HCT116 (cell line): ENCODE measurements at regions not wholly inside any gene's neighbourhood (a gene's known extent, or its start where the extent isn't known, plus 50 kb on each side); places are given as distances from the start of the nearest gene placed in this dataset.

Experiments
- ATAC-seq: fragments of 200-7000 bp; cut with Tn5 transposase; 2 replicates; pipeline ENCODE4 v1.9.1; 2020; ENCODE audit warnings: mild to moderate bottlenecking, moderate library complexity
- BruUV-seq: library from RNA; stranded (reverse); fragments of 400-500 nt; replicated peaks from 2 replicates; lab custom pipeline; 2021; lab: Mats Ljungman, UMichigan
- CTCF ChIA-PET: fragments of 300-600 bp; sonication (Branson Sonifier 250); formaldehyde crosslinking; loops from one replicate; lab custom pipeline; 2021; ENCODE audit warnings: antibody characterized with exemption; lab: Charles Lee
- POLR2A ChIA-PET: fragments of 300-600, 350-600 bp; sonication (Branson Sonifier 250); formaldehyde crosslinking; loops from one replicate; lab custom pipeline; 2021; ENCODE audit warnings: antibody characterized with exemption; lab: Charles Lee
- RAD21 ChIA-PET, 2 experiments: fragments of 300-600 bp; sonication (Branson Sonifier 250); formaldehyde crosslinking; loops; one replicate each; lab custom pipeline; 2023; ENCODE audit warnings: low total read pairs in 2 of 2; ENCODE audit not compliant: uncharacterized antibody in 2 of 2, unreplicated experiment in 2 of 2, low non-redundant PET in 1 of 2; lab: Charles Lee
- DNase-seq: peaks from one replicate; pipeline ENCODE4 v3.0.0-alpha.2; 2010; ENCODE audit warnings: low read depth, low spot score
- H2AFZ ChIP-seq: fragments of 200-600 bp; shearing (Covaris generic), sonication (generic); 2 replicates; pipeline ENCODE4 v1.6.1; 2017; ENCODE audit warnings: low read depth, mixed run types, mixed read lengths, antibody characterized with exemption, low read length; ENCODE audit not compliant: poor library complexity, severe bottlenecking
- H3K27ac ChIP-seq: 2 replicates; pipeline ENCODE4 v1.5.1; 2012; ENCODE audit warnings: low read depth, low read length
- H3K27me3 ChIP-seq: fragments of 200-600 bp; sonication (generic); 2 replicates; pipeline ENCODE4 v1.6.1; 2016; ENCODE audit warnings: mixed run types, low read length, mixed read lengths; ENCODE audit not compliant: insufficient read depth
- H3K36me3 ChIP-seq, 2 experiments: fragments of 200-500 bp in 1 of 2; fragments of 200-600 bp in 1 of 2; sonication (Bioruptor generic) in 1 of 2; sonication (generic) in 1 of 2; 2 replicates each; pipeline versions ENCODE4 v1.5.1 to v1.6.1; 2014 to 2016; ENCODE audit warnings: low read length in 2 of 2, inconsistent platforms in 1 of 2, mixed read lengths in 1 of 2, mixed run types in 1 of 2; ENCODE audit not compliant: insufficient read depth in 2 of 2, control insufficient read depth in 1 of 2
- H3K4me1 ChIP-seq, 2 experiments: fragments of 200-600 bp in 1 of 2; sonication (generic) in 1 of 2; 2 replicates each; pipeline versions ENCODE4 v1.5.1 to v1.6.1; 2012 to 2017; ENCODE audit warnings: low read length in 2 of 2, inconsistent platforms in 1 of 2, mild to moderate bottlenecking in 1 of 2, mixed read lengths in 1 of 2, mixed run types in 1 of 2, moderate library complexity in 1 of 2; ENCODE audit not compliant: insufficient read depth in 2 of 2, control insufficient read depth in 1 of 2
- H3K4me2 ChIP-seq: fragments of 200-600 bp; sonication (generic); 2 replicates; pipeline ENCODE4 v1.6.1; 2017; ENCODE audit warnings: mixed run types, low read length, mixed read lengths
- H3K4me3 ChIP-seq, 2 experiments: fragments of 200-600 bp in 1 of 2; sonication (generic) in 1 of 2; replicated peaks in 1 of 2; 2 replicates each; pipeline ENCODE4 v1.5.1; 2011 to 2016; ENCODE audit warnings: low read length in 2 of 2, control low read depth in 1 of 2, low read depth in 1 of 2, mild to moderate bottlenecking in 1 of 2, mixed read lengths in 1 of 2, mixed run types in 1 of 2
- H3K79me2 ChIP-seq: fragments of 200-600 bp; sonication (generic); 2 replicates; pipeline ENCODE4 v1.6.1; 2017; ENCODE audit warnings: mild to moderate bottlenecking, mixed run types, low read length, moderate library complexity, mixed read lengths; ENCODE audit not compliant: insufficient read depth
- H3K9ac ChIP-seq: fragments of 200-600 bp; sonication (generic); 2 replicates; pipeline ENCODE4 v1.6.1; 2016; ENCODE audit warnings: low read length, mixed read lengths
- H3K9me2 ChIP-seq: fragments of 200-600 bp; sonication (generic), shearing (Covaris generic); 2 replicates; pipeline ENCODE4 v1.6.1; 2017; ENCODE audit warnings: mixed run types, mild to moderate bottlenecking, moderate library complexity; ENCODE audit not compliant: insufficient read depth
- H3K9me3 ChIP-seq, 2 experiments: fragments of 200-500 bp in 1 of 2; fragments of 200-600 bp in 1 of 2; sonication (Bioruptor generic) in 1 of 2; sonication (generic) in 1 of 2; 2 replicates each; pipeline ENCODE4 v1.6.1; 2014 to 2017; ENCODE audit warnings: low read length in 2 of 2, mixed read lengths in 2 of 2, inconsistent platforms in 1 of 2, low read depth in 1 of 2, mild to moderate bottlenecking in 1 of 2, mixed run types in 1 of 2, moderate library complexity in 1 of 2; ENCODE audit not compliant: control insufficient read depth in 1 of 2, insufficient read depth in 1 of 2
- H4K20me1 ChIP-seq: fragments of 200-600 bp; sonication (generic), shearing (Covaris generic); 2 replicates; pipeline ENCODE4 v1.6.1; 2017; ENCODE audit warnings: mixed run types, mild to moderate bottlenecking, moderate library complexity; ENCODE audit not compliant: insufficient read depth
- ATF3 ChIP-seq: IDR thresholded peaks from 2 replicates; pipeline ENCODE4 v1.6.1; 2012
- CBX3 ChIP-seq: IDR thresholded peaks from 2 replicates; pipeline ENCODE4 v1.6.1; 2012; ENCODE audit warnings: low read depth
- CEBPB ChIP-seq: IDR thresholded peaks from 2 replicates; pipeline ENCODE4 v1.6.1; 2012; ENCODE audit warnings: low read depth
- CTCF ChIP-seq, 3 experiments: fragments of 200-600 bp in 1 of 3; sonication (generic) in 1 of 3; IDR thresholded peaks in 2 of 3; conservative IDR thresholded peaks in 1 of 3; 2 replicates each; pipeline ENCODE4 v1.5.1; 2012 to 2017; ENCODE audit warnings: low read depth in 2 of 3, low read length in 2 of 3, antibody characterized with exemption in 1 of 3, borderline replicate concordance in 1 of 3, control low read depth in 1 of 3, mild to moderate bottlenecking in 1 of 3, mixed read lengths in 1 of 3, mixed run types in 1 of 3, moderate library complexity in 1 of 3; ENCODE audit not compliant: insufficient read depth in 1 of 3
- EGR1 ChIP-seq: IDR thresholded peaks from 2 replicates; pipeline ENCODE4 v1.6.1; 2012; ENCODE audit warnings: low read depth
- ELF1 ChIP-seq: IDR thresholded peaks from 2 replicates; pipeline ENCODE4 v1.6.1; 2012; ENCODE audit warnings: low read depth, borderline replicate concordance
- EZH2 ChIP-seq: fragments of 200-600 bp; sonication (generic); IDR thresholded peaks from 2 replicates; pipeline ENCODE4 v1.6.1; 2017; ENCODE audit warnings: antibody characterized with exemption, mixed run types
- FOSL1 ChIP-seq: IDR thresholded peaks from 2 replicates; pipeline ENCODE4 v1.6.1; 2012; ENCODE audit warnings: low read depth
- JUND ChIP-seq: IDR thresholded peaks from 2 replicates; pipeline ENCODE4 v1.6.1; 2012
- POLR2A ChIP-seq: IDR thresholded peaks from 2 replicates; pipeline ENCODE4 v1.7.0; 2011; ENCODE audit warnings: borderline replicate concordance; ENCODE audit not compliant: insufficient read depth, insufficient read length; ENCODE audit errors: extremely low read depth
- SP1 ChIP-seq: IDR thresholded peaks from 2 replicates; pipeline ENCODE4 v1.6.1; 2012; ENCODE audit warnings: low read depth
- SRF ChIP-seq: IDR thresholded peaks from 2 replicates; pipeline ENCODE4 v1.6.1; 2012; ENCODE audit warnings: low read depth
- TCF7L2 ChIP-seq: IDR thresholded peaks from 2 replicates; pipeline ENCODE4 v1.7.0; 2011; ENCODE audit warnings: borderline replicate concordance, inconsistent platforms; ENCODE audit not compliant: insufficient read depth, insufficient read length; ENCODE audit errors: extremely low read depth
- YY1 ChIP-seq: IDR thresholded peaks from 2 replicates; pipeline ENCODE4 v1.6.1; 2011; ENCODE audit warnings: low read length, low read depth, moderate library complexity, mild to moderate bottlenecking; ENCODE audit not compliant: insufficient replicate concordance; ENCODE audit errors: extremely low read depth
- ZNF274 ChIP-seq: fragments of 200-500 bp; sonication (Bioruptor generic); IDR thresholded peaks from 2 replicates; pipeline ENCODE4 v1.6.1; 2014; ENCODE audit warnings: mild to moderate bottlenecking, low read depth, low read length, inconsistent platforms
- intact Hi-C: fragments of 100-400 bp; cut with micrococcal nuclease; formaldehyde crosslinking; loops from 2 replicates; pipeline ENCODE4 v1.10.0; 2022
- TF ChIP-seq, protein P1 (sequence below): IDR thresholded peaks from 2 replicates; pipeline ENCODE4 v1.6.1; 2012; ENCODE audit warnings: low read depth
- TF ChIP-seq, protein P2 (sequence below): IDR thresholded peaks from 2 replicates; pipeline ENCODE4 v1.6.1; 2012

DNA sequence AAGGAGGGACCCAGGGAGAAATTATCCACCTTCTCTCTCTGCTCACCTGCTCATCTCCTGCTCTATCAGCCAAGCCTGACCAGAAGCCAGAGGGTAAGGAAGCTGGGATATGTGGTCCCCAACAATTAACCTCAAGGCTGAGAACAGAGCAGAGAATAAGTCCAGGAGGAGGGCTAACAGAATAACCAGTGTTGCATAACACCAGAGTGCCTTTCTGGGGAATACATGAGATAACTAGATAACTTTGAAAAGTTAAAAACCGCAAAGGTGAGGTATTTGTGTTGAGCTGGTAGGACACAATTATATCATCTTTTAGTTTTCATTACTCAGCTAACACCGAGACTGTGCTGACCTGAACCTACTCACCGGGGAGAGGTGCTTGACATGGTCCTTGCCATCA lies 180.8 kb downstream of the SALL1 start:
- no peak overlapping the region for H3K4me2 ChIP-seq
- ATAC-seq (no peak), DNase-seq (no peak)
- ChIA-PET POLR2A (no interaction called here), RAD21 (no interaction called here), CTCF (no interaction called here)
- no peaks in the 10 kb centered on the region for H3K9me2 ChIP-seq
- no peak overlapping the region for H3K9ac ChIP-seq
- no peaks in the 10 kb centered on the region for H3K9me3 ChIP-seq
- H3K4me1 ChIP-seq, result no peaks in the 10 kb centered on the region
- H3K79me2 ChIP-seq, result no peaks in the 10 kb centered on the region
- H3K27ac ChIP-seq, result no peak overlapping the region
- H3K36me3 ChIP-seq, result no peaks in the 10 kb centered on the region
- no TSS peak for BruUV-seq
- H2AFZ ChIP-seq, result no peak overlapping the region
- H3K27me3 ChIP-seq, result peaks cover 21% of the 10 kb centered on the region
- no peak overlapping the region for H3K4me3 ChIP-seq
- H4K20me1 ChIP-seq, result no peaks in the 10 kb centered on the region
- no peak for TF ChIP-seq EGR1
- no peak for TF ChIP-seq SRF
- TF ChIP-seq CBX3, result no peak
- no peak for TF ChIP-seq ATF3
- TF ChIP-seq POLR2A, result no peak
- TF ChIP-seq YY1, result no peak
- no peak for TF ChIP-seq TCF7L2
- no peak for TF ChIP-seq JUND
- no peak for TF ChIP-seq ZNF274
- no peak for TF ChIP-seq EZH2
- TF ChIP-seq, protein P1, sequence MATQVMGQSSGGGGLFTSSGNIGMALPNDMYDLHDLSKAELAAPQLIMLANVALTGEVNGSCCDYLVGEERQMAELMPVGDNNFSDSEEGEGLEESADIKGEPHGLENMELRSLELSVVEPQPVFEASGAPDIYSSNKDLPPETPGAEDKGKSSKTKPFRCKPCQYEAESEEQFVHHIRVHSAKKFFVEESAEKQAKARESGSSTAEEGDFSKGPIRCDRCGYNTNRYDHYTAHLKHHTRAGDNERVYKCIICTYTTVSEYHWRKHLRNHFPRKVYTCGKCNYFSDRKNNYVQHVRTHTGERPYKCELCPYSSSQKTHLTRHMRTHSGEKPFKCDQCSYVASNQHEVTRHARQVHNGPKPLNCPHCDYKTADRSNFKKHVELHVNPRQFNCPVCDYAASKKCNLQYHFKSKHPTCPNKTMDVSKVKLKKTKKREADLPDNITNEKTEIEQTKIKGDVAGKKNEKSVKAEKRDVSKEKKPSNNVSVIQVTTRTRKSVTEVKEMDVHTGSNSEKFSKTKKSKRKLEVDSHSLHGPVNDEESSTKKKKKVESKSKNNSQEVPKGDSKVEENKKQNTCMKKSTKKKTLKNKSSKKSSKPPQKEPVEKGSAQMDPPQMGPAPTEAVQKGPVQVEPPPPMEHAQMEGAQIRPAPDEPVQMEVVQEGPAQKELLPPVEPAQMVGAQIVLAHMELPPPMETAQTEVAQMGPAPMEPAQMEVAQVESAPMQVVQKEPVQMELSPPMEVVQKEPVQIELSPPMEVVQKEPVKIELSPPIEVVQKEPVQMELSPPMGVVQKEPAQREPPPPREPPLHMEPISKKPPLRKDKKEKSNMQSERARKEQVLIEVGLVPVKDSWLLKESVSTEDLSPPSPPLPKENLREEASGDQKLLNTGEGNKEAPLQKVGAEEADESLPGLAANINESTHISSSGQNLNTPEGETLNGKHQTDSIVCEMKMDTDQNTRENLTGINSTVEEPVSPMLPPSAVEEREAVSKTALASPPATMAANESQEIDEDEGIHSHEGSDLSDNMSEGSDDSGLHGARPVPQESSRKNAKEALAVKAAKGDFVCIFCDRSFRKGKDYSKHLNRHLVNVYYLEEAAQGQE, result no peak
- TF ChIP-seq ELF1, result no peak
- TF ChIP-seq, protein P2, sequence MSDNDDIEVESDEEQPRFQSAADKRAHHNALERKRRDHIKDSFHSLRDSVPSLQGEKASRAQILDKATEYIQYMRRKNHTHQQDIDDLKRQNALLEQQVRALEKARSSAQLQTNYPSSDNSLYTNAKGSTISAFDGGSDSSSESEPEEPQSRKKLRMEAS, result no peak
- TF ChIP-seq CEBPB, result no peak
- TF ChIP-seq CTCF (IDR thresholded peaks at IDR 0.05 in 2 of 3, conservative IDR thresholded peaks at IDR 0.05 in 1 of 3; ENCODE audit: borderline replicate concordance in 1 of 3, insufficient read depth in 1 of 3, low read depth in 2 of 3, low read length in 2 of 3), result no peak
- TF ChIP-seq FOSL1, result no peak
- no peak for TF ChIP-seq SP1
- intact Hi-C loops, result no loop called here
